Neural progenitor cell (in vitro differentiated cells): ENCODE measurements at regions not wholly inside any gene's neighbourhood (a gene's known extent, or its start where the extent isn't known, plus 50 kb on each side); places are given as distances from the start of the nearest gene placed in this dataset.

Experiments
- CTCF ChIP-seq: fragments of 200-600 bp; sonication (generic); IDR thresholded peaks from 2 replicates; pipeline ENCODE4 v1.5.1; 2017; ENCODE audit warnings: antibody characterized with exemption, mild to moderate bottlenecking
- EZH2 ChIP-seq: fragments of 200-600 bp; sonication (generic); IDR thresholded peaks from 2 replicates; pipeline ENCODE4 v1.6.1; 2017; ENCODE audit warnings: antibody characterized with exemption, mild to moderate bottlenecking, moderate library complexity
- EZH2phosphoT487 ChIP-seq: fragments of 200-600 bp; sonication (generic); IDR thresholded peaks from 2 replicates; pipeline ENCODE4 v1.6.1; 2017; ENCODE audit warnings: antibody characterized with exemption

DNA sequence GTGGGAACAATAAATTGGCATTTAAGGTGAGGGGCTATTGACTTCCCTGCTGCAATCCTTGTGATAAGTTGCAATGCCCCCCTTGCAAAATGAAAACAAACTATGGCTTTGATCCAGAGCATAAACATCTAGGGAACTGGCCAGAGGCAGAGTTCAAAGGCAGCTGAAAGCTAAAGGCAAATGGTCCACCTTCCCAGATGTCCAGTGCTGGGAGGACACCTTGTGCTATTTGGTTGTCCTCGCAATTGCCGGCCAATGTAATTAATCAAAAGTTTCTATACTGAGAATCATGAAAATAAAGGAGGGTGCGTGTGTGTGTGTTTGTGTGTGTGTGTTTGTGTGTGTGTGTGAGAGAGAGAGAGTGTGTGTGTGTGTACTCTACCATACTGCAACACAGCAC is 337.4 kb downstream of the CBLN4 start:
- TF ChIP-seq CTCF, result no peak
- TF ChIP-seq EZH2, result no peak
- no peak for TF ChIP-seq EZH2phosphoT487
